CD4-positive, alpha-beta T cell treated with Interleukin-4 for 4 hours (primary cell): ENCODE measurements at regions not wholly inside any gene's neighbourhood (a gene's known extent, or its start where the extent isn't known, plus 50 kb on each side); places are given as distances from the start of the nearest gene placed in this dataset.

Source experiments
- DNase-seq: peaks from one replicate; pipeline ENCODE4 v3.0.0-alpha.2; 2020

DNA sequence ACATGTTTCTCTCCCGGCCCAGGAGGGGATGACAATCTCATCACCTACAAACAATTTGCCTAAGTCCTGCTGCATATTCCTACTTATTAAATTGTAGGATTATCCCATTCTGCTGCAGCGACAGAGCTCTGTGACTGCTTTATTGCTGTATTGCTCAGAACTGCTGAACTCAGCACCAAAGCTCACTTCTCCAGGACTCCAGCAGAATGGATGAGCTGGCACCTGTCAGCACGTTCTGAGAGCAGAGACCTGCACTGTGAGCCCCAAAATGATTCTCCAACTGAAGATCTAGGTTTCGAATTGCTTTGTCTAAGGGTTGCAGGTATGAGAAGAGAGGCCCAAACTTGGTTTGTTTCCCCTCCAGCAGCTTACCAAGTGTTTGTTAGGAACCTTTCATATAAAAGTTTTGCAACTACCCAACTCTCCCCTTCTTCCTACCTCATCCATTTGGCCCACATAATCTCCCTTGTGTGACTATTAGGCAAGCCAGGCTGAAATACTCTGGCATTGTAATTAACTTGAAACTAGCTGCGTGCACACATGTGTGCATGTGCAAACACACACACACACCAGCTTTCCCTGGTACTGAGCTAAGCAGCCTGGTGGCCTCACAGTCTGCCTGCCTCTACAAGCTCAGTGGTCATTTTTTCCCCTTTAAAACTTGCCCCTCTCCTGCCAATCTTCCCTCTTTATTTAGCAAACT, 161.4 kb upstream of the CAMK1G start:
- no peak for DNase-seq

DNA sequence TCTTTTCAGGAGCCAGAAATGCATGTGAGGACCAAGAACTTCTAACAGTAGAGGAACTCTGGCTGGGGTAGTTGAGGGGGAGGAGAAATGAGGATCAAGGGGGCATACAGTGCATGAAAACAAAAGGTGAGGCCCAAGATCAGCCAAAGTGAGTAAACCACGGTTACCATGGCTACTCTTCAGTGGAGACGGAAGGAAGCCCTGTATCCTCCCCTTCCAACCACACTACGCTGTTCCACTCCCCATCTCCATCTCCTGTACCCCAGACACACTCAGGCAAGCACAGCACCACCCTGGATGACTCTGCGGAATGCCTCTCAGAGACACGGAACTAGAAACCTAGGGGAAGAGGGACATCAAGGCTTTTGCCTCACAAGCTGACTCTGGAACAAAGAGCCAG, 157.6 kb upstream of the CAMK1G start:
- no peak for DNase-seq

- DNase-seq = no peak
These were observed 156.2 kb upstream of the CAMK1G start for GRCh38 chr1:209427277-209427676.

GRCh38 chr1:209427811-209428210, 155.7 kb upstream of the CAMK1G start:
- DNase-seq = no peak

- DNase-seq = no peak
These were observed 155.1 kb upstream of the CAMK1G start for GRCh38 chr1:209428241-209428921.

GRCh38 chr1:209429611-209430010, 153.9 kb upstream of the CAMK1G start:
- no peak for DNase-seq

DNA sequence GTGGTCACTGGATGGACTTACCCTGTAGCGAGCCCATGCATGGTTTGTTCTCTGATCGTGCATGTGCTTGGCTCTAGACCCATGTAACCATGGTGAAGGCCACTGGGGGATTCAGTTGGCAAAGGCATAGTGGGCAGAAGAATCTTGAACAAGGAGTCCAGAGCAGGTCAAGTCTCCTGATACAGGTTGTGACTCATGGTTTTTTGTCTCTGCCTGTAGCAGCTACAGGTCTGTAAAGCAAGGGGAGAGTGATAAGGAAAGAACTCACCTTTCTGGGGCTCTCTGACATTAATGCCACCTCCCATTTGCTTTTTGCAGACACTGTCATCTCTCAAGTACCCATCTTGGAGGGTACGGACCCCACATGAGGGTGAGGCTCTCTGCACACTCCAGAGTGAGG, 153.4 kb upstream of the CAMK1G start:
- DNase-seq = no peak

DNA sequence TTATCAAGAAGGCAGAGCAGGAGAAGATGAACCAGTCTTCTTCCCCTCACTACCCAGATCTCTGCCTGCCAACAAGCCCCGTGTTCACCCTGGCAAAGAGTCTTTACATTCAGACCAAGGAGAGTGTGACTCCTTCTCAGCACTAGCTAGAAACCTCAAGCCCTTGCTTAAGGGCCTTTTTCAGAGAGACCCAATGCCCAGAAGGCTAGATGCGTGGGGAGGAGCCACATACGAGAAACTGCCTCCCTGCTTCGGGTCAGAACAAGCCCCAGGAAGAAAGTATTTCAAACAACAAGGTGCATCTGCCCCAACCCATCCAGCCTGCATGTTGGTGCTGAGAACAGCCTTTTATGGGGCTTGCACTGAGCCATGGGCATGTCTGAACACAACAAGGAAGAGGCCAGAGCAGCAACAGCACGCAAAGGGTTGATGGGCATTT, 152.7 kb upstream of the CAMK1G start:
- no peak for DNase-seq

DNA sequence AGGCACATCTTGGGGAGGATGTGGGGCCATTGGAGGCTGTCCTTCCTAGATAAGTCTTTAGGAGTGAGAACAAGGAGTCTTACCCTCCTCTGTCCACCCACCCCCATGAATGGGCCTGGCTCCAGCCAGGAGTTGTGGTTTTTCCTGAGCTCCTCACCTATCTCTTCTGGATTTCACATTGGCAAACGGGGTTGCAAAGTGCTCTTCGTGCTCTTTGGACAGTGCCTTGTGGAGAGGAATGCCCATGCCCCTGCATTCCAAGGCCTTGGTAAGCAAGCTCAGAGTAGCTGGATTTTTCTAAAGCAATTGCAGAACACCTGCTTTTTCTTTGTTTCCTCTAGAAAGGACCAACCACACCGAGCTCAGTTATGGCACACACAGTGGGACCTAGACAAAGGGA, 152.1 kb upstream of the CAMK1G start:
- DNase-seq = no peak

- no peak for DNase-seq
These were observed 151.6 kb upstream of the CAMK1G start for GRCh38 chr1:209431813-209432442.

DNA sequence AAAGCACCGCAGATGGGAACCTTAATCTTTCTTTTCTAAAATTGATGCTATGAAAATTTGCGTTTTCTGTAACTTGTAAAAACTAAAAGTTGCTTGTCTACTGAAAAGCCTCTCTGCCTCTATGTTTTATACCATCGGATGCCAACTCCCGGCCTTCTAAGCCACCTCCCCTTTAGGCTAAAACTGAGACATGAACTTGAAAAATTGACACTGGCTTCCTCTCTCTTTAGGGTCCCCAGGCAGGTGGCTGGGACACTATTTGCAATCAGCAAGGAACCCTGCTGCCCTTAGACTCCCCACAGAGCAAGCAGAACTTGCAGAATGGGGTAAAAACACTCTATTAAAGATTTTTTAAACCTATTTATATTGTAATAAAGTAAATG, 151.1 kb upstream of the CAMK1G start:
- DNase-seq = no peak

- no peak for DNase-seq
These were observed 149.9 kb upstream of the CAMK1G start for GRCh38 chr1:209433649-209434031.

DNA sequence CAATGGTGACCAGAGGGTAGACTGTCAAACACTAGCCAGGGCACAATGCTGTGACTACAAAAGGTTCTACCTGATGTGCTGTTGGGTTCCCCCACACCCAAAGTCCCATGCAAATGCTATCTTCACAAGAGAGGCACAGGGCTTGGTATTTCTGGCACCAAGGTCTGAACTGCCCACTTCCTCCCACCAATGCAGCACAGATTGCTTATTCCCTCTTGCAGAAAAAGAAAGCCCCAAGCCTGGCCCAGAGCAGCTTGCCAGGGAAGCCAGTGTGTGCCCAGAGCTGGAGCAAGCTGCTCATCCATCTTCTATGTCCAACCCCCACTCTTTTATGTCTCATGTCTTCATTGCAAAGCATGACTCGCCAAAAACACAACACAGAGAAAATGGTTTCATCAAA, 149.4 kb upstream of the CAMK1G start:
- no peak for DNase-seq

GRCh38 chr1:209434631-209435217, 148.8 kb upstream of the CAMK1G start:
- no peak for DNase-seq

DNA sequence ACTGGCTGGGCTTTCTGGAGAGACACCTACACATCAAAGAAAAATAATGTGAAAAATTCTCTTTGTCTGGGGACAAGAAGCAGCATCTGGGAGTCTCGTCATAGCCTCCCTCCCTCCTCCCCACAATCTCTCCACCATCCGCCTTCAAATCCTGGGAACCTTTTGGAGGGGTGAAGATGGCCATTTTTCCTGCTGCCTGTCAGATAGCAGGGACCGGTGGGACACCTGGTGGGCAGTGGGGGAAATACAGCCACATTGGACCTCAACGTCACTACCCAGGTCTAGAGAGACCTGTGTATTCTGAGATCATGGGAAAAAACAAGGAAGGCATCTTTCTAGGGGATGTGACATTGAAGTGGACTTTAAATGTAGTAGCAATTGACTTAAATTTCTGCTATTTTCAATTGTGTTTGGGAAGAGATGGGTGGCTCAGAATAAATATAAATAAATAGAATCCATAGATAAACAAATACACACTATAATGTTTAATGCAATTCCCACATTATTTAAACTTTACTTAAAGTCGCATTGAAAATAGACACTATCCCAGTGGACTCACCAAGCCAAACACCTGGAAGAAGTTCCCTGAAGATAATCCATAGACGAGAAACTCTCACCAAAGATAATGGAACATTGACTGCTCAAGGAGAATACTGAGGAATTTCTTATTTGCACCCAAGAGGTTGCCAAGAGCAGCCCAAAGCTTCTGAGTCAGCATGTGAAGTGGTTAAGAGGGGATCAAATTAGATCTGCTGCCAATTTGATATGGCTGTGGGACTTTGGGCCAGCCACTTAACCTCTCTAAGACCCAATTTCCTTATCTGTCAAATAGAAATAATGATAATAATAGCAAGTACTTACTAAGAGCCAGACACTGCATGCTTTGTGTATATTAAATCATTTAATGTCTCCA, 147.6 kb upstream of the CAMK1G start:
- DNase-seq = peak; percentile 19

DNA sequence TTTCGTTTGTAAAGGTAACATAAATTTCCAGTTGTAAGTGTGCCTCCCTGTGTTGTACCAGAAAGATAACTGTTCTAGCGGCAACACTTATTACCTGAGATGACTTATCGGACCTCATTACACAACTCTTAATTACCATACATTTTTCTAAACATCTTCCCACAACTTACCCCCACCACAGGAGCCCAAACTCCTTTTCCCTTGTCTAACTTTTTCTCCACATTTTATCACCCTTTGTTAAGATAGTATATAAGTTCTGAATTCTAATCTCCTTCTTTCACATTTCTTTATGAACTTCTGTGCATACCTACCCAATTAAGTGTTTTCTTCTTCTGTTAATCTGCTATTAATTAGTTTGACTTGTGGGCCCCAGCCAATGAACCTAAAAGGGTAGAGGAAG, 143.7 kb upstream of the CAMK1G start:
- DNase-seq = no peak

DNA sequence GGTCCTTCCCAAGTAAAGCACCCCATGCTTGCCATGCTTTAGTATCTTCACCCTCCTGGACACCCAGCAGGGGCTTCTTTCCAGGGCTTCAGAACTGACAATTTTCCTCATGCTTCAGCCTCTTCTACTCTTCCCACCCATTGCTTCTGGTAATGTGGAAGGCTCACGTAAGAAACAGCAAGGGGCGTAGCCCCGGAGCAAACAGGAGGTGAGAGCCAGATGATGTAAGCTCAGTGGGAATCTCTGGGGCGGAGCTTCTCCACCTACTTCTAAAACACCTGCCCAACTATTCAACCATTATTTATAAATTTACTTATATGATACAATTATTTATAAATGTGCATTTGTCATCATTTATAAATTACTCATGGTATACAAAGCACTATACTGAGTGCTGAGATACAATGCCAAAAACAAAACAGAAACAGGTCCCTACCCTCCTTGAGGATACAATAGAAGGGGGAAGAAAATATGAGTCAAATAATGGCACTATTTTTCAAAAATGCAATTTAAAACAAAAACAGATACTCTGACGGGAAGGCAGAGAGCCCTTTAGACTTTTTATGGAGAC, 140.1 kb upstream of the CAMK1G start:
- no peak for DNase-seq

DNA sequence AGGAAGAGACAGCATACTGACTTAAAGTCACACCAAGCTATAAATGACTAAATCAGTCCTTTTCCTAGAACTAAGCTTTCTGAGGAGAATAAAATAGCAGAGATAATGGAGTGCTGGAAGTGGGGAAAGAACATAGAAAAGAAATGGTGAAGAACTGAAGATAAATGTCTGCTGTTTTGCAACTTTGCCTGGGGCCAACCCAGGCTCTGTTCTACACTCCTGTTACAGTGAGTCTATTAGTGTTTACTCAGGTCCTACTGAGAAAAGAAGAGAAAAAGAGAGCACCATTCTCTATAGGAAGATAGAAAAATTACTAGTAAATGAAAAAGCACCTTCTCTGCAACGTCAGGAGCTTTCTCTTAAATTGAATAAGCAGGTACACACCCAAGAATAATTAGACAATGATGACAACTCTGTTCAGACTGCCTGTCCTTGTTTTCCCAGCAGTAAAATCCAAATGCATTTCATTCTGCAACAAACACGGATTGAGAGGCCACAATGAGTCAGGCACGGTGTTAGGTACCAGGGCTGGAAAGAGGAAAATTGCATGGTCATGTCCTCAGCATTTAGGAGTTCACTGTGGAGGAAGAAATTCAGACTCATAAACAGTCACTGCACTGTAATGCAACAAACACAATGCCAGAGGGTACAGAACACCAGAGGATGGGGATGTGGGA, 139.4 kb upstream of the CAMK1G start:
- no peak for DNase-seq

GRCh38 chr1:209444961-209445360, 138.6 kb upstream of the CAMK1G start:
- no peak for DNase-seq

- no peak for DNase-seq
These were observed 137.9 kb upstream of the CAMK1G start for GRCh38 chr1:209445576-209445975.

- DNase-seq = no peak
These were observed 137.2 kb upstream of the CAMK1G start for GRCh38 chr1:209446356-209446755.
